ENCODE measurements at regions not wholly inside any gene's neighbourhood (a gene's known extent, or its start where the extent isn't known, plus 50 kb on each side); places are given as distances from the start of the nearest gene placed in this dataset.
"Not testable (repeated sequence)": the region's sequence is repeated elsewhere in the genome, so short reads cannot be mapped to it uniquely, and the experiment has no call there.

DNA sequence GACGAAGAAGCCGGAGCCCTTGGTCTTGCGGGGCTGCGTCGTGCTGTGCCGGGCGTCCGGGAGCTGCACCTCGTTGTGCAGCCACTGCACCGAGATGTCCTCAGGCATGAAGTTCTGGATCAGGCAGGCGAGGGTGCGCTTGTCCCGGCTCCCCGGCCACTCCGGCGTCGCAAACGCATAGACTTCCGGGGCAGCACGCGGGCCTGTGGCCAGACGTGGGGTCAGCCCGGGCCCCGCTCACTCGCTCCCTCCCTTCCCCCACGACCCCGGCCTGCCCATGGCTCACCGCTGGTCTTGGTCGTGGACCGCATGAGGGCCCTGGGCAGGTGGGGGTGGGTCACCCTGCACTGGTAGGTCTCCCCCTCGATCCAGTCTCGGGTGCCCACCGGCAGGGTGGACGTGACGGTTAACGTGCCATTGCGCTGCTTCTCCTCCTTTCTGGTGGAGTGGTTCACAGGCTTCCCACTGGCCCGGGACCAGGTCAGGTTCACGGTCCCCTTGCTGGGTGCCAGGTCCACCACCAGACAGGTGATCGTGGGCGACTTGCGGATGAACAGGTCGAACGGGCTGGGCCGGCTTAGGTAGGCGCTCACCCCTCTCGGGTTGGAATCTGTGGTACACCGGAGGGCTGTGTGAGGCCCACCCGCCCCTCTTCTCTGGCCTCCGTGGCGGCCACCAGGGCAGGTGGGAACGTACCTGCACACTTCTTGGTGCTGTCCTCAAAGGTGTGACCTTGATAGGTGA is 74.0 kb downstream of the TMEM121 start:
- H3K27me3 ChIP-seq (ENCODE audit: control insufficient read depth in 2 of 2, insufficient read depth in 2 of 2, low read length in 2 of 2); dilution Hi-C loops (cut with MboI; ENCODE audit: extremely low pct_ligation_motif_present, low sequenced_read_pairs); H4K20me1 ChIP-seq (replicated peaks; ENCODE audit: control insufficient read depth, extremely low read depth, insufficient read depth, low read length); DNase-seq (ENCODE audit: low read depth, low spot score); H3K27ac ChIP-seq (ENCODE audit: insufficient read depth, low read depth, low read length); H3K79me2 ChIP-seq (ENCODE audit: control insufficient read depth, insufficient read depth, low read length); H3K36me3 ChIP-seq (ENCODE audit: control insufficient read depth in 2 of 2, extremely low read depth in 1 of 2, insufficient read depth in 2 of 2, low read length in 2 of 2); CTCF ChIA-PET; H3K9ac ChIP-seq (replicated peaks; ENCODE audit: extremely low read depth, insufficient read depth, low read length); FAIRE-seq; H2AFZ ChIP-seq (ENCODE audit: low read depth, low read length); POLR2A ChIA-PET; intact Hi-C loops (cut with micrococcal nuclease); H3K9me1 ChIP-seq (replicated peaks; ENCODE audit: control insufficient read depth, extremely low read depth, insufficient read depth, low read length); H3K4me2 ChIP-seq (ENCODE audit: insufficient read depth, low read length); H3K4me3 ChIP-seq (replicated peaks in 1 of 3; ENCODE audit: insufficient read depth in 1 of 3, low read depth in 1 of 3, low read length in 3 of 3); H3K4me1 ChIP-seq (ENCODE audit: control insufficient read depth, extremely low read depth, insufficient read depth, low read length); H3K9me3 ChIP-seq (replicated peaks; ENCODE audit: control insufficient read depth, insufficient read depth, low read length); BruUV-seq (replicated peaks): not testable (repeated sequence)

DNA sequence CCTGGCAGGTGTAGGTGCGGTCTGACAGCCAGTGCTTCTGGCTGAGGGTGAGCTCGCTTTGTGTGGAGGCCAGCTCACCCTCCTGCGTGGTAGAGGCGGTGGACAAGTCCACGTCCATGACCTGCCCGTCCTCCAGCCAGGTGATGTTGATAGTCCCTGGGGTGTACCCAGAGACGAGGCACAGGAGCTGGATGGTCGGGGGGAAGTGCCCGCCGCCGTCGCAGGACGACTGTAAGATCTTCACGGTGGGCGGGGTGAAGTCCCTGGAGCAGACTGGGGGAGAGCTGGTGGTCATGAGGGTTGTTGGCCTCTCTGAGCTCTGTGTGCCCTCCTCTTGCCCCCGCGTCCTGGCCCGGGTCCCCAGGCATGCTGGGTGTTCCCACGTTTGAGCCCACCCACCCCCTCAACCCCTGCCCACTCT is 74.6 kb downstream of the TMEM121 start:
- Histone ChIP-seq H3K4me2 (ENCODE audit: insufficient read depth, low read length) (no peak overlapping the region), H2AFZ (ENCODE audit: low read depth, low read length) (no peak overlapping the region), H3K27ac (ENCODE audit: insufficient read depth, low read depth, low read length) (no peak overlapping the region), H3K9me3 (replicated peaks; ENCODE audit: control insufficient read depth, insufficient read depth, low read length) (no peaks in the 10 kb centered on the region), H3K36me3 (ENCODE audit: control insufficient read depth in 2 of 2, extremely low read depth in 1 of 2, insufficient read depth in 2 of 2, low read length in 2 of 2) (no peaks in the 10 kb centered on the region), H3K9me1 (replicated peaks; ENCODE audit: control insufficient read depth, extremely low read depth, insufficient read depth, low read length) (no peaks in the 10 kb centered on the region), H3K4me3 (replicated peaks in 1 of 3; ENCODE audit: insufficient read depth in 1 of 3, low read depth in 1 of 3, low read length in 3 of 3) (no peak overlapping the region), H4K20me1 (replicated peaks; ENCODE audit: control insufficient read depth, extremely low read depth, insufficient read depth, low read length) (no peaks in the 10 kb centered on the region), H3K9ac (replicated peaks; ENCODE audit: extremely low read depth, insufficient read depth, low read length) (no peak overlapping the region), H3K4me1 (ENCODE audit: control insufficient read depth, extremely low read depth, insufficient read depth, low read length) (no peaks in the 10 kb centered on the region), H3K79me2 (ENCODE audit: control insufficient read depth, insufficient read depth, low read length) (no peaks in the 10 kb centered on the region), H3K27me3 (ENCODE audit: control insufficient read depth in 2 of 2, insufficient read depth in 2 of 2, low read length in 2 of 2) (no peaks in the 10 kb centered on the region)
- intact Hi-C loops (cut with micrococcal nuclease), result no loop called here
- dilution Hi-C loops (cut with MboI; ENCODE audit: extremely low pct_ligation_motif_present, low sequenced_read_pairs), result no loop called here
- BruUV-seq (replicated peaks), result no TSS peak
- TF ChIP-seq MYC (IDR thresholded peaks at IDR 0.05; ENCODE audit: low read depth, low read length), result no peak
- TF ChIP-seq, protein P1, sequence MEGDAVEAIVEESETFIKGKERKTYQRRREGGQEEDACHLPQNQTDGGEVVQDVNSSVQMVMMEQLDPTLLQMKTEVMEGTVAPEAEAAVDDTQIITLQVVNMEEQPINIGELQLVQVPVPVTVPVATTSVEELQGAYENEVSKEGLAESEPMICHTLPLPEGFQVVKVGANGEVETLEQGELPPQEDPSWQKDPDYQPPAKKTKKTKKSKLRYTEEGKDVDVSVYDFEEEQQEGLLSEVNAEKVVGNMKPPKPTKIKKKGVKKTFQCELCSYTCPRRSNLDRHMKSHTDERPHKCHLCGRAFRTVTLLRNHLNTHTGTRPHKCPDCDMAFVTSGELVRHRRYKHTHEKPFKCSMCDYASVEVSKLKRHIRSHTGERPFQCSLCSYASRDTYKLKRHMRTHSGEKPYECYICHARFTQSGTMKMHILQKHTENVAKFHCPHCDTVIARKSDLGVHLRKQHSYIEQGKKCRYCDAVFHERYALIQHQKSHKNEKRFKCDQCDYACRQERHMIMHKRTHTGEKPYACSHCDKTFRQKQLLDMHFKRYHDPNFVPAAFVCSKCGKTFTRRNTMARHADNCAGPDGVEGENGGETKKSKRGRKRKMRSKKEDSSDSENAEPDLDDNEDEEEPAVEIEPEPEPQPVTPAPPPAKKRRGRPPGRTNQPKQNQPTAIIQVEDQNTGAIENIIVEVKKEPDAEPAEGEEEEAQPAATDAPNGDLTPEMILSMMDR (IDR thresholded peaks at IDR 0.05; ENCODE audit: extremely low read depth in 1 of 2, insufficient read depth in 1 of 2, low read depth in 1 of 2, low read length in 2 of 2), result no peak
- no peak for TF ChIP-seq POLR2AphosphoS5 (IDR thresholded peaks at IDR 0.05; ENCODE audit: insufficient read depth, low read depth, low read length)
- TF ChIP-seq, protein P2, sequence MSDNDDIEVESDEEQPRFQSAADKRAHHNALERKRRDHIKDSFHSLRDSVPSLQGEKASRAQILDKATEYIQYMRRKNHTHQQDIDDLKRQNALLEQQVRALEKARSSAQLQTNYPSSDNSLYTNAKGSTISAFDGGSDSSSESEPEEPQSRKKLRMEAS (IDR thresholded peaks at IDR 0.05; ENCODE audit: insufficient read depth, insufficient read length), result no peak
- no peak for TF ChIP-seq POLR2A (IDR thresholded peaks at IDR 0.05; ENCODE audit: low read depth, low read length)
- no peak for TF ChIP-seq EZH2 (IDR thresholded peaks at IDR 0.05; ENCODE audit: borderline replicate concordance, low read depth, low read length, severe bottlenecking)
- no peak for TF ChIP-seq FOS (IDR thresholded peaks at IDR 0.05; ENCODE audit: borderline replicate concordance, insufficient read depth, low read length)
- TF ChIP-seq GATA2 (IDR thresholded peaks at IDR 0.05; ENCODE audit: insufficient read depth, insufficient read length, low read depth, low read length), result no peak
- POLR2A ChIA-PET, result no interaction called here
- CTCF ChIA-PET, result no interaction called here
- DNase-seq (ENCODE audit: low read depth, low spot score) (no peak), FAIRE-seq (no peak)

Measured in endothelial cell of umbilical vein (primary cell).